GM21390 (cell line): ENCODE measurements at regions not wholly inside any gene's neighbourhood (a gene's known extent, or its start where the extent isn't known, plus 50 kb on each side); places are given as distances from the start of the nearest gene placed in this dataset.
"Not testable (repeated sequence)": the region's sequence is repeated elsewhere in the genome, so short reads cannot be mapped to it uniquely, and the experiment has no call there.

Experiments
- ATAC-seq: cut with Tn5 transposase; IDR thresholded peaks from one replicate; pipeline ENCODE4 v1.9.1; 2021; ENCODE audit not compliant: unreplicated experiment

DNA sequence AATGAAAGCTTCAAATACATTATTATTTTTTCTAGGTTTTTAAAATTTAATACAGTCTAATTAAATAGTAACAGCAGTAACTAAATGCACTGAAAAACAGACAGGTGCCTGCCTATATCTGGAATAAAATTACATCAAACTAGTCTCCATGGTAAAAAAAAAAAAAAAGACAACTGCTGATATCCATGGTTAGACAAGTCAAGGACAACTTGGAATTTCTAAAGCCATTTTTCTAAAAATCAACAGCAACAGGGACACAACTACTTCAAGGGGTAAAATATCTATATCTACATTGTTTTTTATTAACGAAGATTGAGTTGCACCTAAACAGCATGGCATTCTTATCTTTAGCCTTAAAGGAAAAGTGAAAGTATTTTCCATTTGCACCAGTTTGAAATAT lies 74.7 kb upstream of the VPREB1 start:
- no peak for ATAC-seq

GRCh38 chr22:22168941-22169867 lies 75.4 kb upstream of the VPREB1 start:
- no peak for ATAC-seq

DNA sequence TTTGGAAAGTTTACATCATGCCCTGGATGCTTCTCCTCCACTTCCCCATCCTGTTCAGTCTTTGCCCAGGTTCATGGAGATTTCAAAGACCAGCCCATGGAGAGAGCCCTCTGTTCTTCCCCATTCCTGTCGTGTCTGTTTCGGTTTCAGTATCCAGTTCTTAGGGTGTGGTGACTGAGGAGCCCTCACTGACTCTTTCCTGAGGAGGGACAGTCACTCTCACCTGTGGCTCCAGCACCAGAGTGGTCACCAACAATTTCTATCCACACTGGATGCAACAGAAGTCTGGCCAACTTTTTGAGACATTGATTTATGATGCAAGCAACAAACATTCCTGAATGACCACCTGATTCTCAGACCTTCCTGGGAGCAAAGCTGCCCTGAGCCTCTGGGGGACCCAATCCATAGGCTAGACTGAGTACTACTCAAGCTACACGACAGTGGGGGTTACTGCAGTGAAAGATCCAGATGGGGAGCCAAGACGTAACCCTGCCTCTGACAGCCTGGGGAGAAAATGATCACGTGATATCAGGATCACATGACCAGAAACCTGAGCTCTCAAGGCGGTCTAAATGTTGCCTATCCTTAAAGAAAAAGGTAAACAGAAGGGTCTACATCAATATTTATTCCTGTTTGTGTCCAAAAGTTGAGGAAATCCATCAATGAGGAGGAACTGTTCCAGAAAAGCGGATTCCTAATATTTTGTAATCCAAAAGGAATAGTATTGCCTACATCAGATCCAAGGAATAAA lies 76.2 kb upstream of the VPREB1 start:
- ATAC-seq, result peak; percentile 32

GRCh38 chr22:22167791-22168189 lies 76.8 kb upstream of the VPREB1 start:
- peak; percentile 78 for ATAC-seq

DNA sequence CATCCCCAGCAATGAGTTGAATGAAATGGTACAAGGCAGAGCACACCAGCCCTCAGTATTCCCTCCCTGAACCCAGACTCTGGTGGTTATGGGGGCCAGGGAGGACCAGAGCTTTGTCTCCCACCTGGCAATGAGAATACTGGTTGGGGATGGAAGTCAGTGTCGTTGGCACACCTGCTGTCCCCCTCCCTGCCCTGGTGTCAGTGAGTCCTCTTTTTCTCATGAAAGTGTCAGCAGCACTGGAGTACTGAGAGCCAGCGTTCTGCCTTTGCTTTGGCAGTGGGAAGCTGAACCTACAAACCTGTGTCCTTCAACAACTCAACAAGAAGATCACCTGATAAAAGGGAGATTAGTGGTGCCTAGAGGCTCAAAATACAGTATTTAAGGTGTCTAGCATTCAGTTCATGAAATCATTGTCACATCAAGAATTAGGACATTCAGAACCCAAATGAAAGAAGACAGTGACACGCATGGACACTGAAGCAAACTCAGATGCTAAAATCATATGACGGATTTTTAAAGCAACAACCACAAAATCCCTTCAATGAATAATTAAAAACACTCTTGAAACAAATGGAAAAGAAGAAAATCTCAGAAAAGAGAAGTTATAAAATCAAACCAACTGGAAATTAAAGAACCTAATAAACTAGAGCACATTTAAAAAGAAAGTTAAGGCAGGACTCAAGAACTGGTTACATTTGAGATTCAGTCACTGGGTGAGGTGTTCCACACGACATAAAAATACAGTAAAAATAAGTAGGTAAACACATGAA lies 77.5 kb upstream of the VPREB1 start:
- ATAC-seq, result no peak

GRCh38 chr22:22165936-22166710 lies 78.5 kb upstream of the VPREB1 start:
- ATAC-seq, result no peak

- ATAC-seq, result no peak
Observed at GRCh38 chr22:22164541-22165272, 79.9 kb upstream of the VPREB1 start.

- ATAC-seq, result peak; percentile 67
Observed at GRCh38 chr22:22161924-22162851, 82.4 kb upstream of the VPREB1 start.

DNA sequence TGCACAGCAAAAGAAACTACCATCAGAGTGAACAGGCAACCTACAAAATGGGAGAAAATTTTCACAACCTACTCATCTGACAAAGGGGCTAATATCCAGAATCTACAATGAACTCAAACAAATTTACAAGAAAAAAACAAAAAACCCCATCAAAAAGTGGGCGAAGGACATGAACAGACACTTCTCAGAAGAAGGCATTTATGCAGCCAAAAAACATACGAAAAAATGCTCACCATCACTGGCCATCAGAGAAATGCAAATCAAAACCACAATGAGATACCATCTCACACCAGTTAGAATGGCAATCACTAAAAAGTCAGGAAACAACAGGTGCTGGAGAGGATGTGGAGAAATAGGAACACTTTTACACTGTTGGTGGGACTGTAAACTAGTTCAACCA lies 83.8 kb upstream of the VPREB1 start:
- ATAC-seq, result not testable (repeated sequence)

DNA sequence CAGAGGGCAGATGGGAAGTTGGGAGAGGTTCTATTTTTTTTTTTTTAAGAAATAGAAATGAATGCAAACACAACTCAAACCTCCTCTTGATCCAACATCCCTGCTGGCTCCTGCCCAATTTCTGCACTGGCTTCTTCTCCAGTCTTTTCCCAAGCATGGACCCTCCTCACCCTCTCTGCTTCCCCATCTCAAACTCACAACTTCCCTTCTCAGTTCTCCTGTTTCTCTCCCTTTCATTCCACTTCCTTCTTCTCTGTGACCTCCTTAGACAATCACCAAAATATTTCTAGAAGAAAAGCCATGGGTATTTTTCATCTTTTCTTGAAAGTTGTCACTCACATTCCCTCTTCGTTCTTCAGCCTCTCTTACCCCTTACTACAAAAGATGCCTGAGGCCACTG lies 85.2 kb upstream of the VPREB1 start:
- no peak for ATAC-seq

DNA sequence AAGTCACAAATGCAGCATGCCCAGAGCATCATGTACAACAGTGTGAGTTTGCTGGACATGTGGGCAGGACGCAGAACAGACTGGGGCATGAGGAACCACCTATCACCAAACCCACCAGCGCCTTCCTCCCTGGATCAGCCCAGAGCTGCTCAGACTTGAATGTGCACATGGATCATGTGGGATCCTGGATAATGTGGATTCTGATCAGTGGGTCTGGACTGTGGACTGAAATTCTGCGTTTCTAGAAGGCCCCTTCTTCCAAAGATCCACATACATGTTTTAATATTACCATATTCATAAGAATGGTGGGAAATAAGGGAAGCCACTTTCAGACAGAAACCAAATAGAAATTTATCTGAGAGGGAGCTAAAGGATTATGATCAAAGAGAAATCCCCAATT lies 85.6 kb upstream of the VPREB1 start:
- ATAC-seq, result no peak

DNA sequence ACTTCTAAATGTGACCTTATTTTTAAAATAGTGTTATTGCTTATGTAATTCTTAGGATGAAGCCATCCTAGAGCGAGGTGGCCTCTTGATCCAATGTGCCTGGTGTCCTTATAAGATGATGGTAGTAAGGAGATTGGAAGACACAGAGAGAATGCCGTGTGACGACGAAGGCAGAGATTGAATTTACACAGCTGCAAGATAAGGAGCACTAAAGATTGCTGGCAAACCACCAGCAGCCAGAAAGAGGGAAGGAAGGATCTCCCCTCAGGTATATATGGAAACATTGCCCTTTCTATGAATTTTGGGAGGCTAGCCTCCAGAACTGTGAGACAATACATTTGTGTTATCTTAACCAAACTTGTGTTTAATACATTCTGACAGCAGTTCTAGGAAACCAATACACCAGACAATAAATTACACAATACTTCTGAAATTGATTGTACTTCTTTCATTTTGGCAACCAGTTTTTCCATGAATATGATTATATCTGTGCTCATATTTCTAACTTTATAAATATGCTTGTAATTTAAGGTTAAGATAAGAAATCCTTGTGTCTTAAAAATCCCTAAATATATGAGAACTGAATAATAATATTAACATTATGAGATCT lies 86.3 kb upstream of the VPREB1 start:
- no peak for ATAC-seq

DNA sequence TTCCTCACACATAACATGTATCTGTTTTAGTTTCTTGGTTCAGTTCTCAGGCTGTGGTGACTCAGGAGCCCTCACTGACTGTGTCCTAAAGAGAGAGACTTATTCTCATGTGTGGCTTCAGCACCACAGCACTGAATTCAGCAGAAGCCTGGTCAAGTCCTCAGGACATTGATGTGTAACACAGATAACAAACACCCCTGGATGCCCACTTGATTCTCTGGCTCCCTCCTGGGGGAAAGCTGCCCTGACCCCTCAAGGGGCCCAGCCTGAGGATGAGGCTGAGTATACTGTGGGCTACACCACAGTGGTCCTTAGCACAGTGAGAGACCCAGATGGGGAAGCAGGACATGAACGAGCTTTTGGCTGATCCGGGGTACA lies 87.2 kb upstream of the VPREB1 start:
- peak; percentile 40 for ATAC-seq

GRCh38 chr22:22156716-22157347 lies 87.8 kb upstream of the VPREB1 start:
- ATAC-seq, result peak; percentile 46

GRCh38 chr22:22156348-22156715 lies 88.3 kb upstream of the VPREB1 start:
- ATAC-seq, result no peak

DNA sequence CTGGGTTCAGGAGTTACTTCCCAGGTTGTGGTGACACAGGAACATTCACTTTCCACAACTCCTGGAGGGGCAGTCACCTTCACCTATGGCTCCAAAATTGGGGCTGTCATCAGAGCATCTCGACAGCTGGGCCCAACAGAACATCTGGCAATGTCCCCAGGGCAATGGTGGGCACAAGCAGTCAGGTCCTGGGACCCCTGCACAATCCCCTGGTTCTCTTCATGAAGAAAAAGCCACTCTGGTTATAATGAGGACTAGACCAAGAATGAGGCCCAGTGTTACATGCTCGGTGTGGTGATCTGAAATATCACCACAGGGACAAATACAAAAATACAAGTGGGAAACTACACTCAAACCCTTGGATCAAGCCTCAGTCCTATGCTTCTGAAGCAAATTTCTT lies 89.0 kb upstream of the VPREB1 start:
- ATAC-seq, result no peak

- ATAC-seq, result no peak
Observed at GRCh38 chr22:22155146-22155545, 89.4 kb upstream of the VPREB1 start.

DNA sequence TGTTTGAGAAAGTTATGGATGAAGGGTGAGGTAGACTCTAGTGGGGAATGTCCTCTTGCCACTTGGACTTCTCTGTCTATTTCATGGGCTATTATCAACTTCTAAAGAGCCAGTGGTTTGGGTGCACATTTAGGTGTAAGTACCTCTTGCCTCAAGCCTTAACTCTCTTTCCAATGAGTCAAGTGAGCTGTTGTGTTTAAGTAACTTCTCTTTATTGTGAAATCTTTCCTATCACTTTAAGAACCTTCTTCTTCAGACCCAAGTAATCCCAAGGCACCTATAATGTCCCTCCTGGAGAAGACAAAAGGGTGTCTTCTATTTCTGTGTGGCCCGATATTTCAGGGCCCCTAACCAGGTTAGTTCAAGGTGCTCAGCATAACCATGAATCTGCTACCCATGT lies 90.5 kb upstream of the VPREB1 start:
- no peak for ATAC-seq
